OCI-LY1 (cell line): ENCODE measurements at regions not wholly inside any gene's neighbourhood (a gene's known extent, or its start where the extent isn't known, plus 50 kb on each side); places are given as distances from the start of the nearest gene placed in this dataset.

Experiments used
- H2AFZ ChIP-seq: fragments of 200-600 bp; sonication (generic), shearing (Covaris generic); 2 replicates; pipeline ENCODE4 v1.6.0; 2014; ENCODE audit warnings: antibody characterized with exemption, mild to moderate bottlenecking, low read length
- H3F3A ChIP-seq: fragments of 200-600 bp; sonication (generic), shearing (Covaris generic); 2 replicates; pipeline ENCODE4 v1.6.0; 2014; ENCODE audit warnings: mild to moderate bottlenecking, antibody characterized with exemption, low read length, moderate library complexity; ENCODE audit not compliant: insufficient read depth
- H3K27ac ChIP-seq: fragments of 200-600 bp; sonication (generic); 2 replicates; pipeline ENCODE4 v1.5.1; 2014; ENCODE audit warnings: low read length, mixed run types, mild to moderate bottlenecking, low read depth; ENCODE audit not compliant: poor library complexity, severe bottlenecking
- H3K27me3 ChIP-seq: fragments of 200-600 bp; sonication (generic); 2 replicates; pipeline ENCODE4 v1.6.0; 2014; ENCODE audit warnings: antibody characterized with exemption, mild to moderate bottlenecking, low read length, moderate library complexity; ENCODE audit not compliant: insufficient read depth
- H3K36me3 ChIP-seq: fragments of 200-600 bp; sonication (generic); 2 replicates; pipeline ENCODE4 v1.6.1; 2014; ENCODE audit warnings: mild to moderate bottlenecking, antibody characterized with exemption, low read length, moderate library complexity, mixed read lengths; ENCODE audit not compliant: insufficient read depth
- H3K4me1 ChIP-seq: fragments of 200-600 bp; sonication (generic); 2 replicates; pipeline ENCODE4 v1.5.1; 2014; ENCODE audit warnings: mild to moderate bottlenecking, low read length, moderate library complexity; ENCODE audit not compliant: insufficient read depth, severe bottlenecking
- H3K4me2 ChIP-seq: fragments of 200-600 bp; sonication (generic), shearing (Covaris generic); 2 replicates; pipeline ENCODE4 v1.6.1; 2014; ENCODE audit warnings: low read length
- H3K4me3 ChIP-seq: fragments of 200-600 bp; sonication (generic); 2 replicates; pipeline ENCODE4 v1.5.1; 2014; ENCODE audit warnings: low read length, low read depth, mild to moderate bottlenecking, mixed read lengths; ENCODE audit not compliant: poor library complexity, severe bottlenecking
- H3K79me2 ChIP-seq: fragments of 200-600 bp; shearing (Covaris generic); 2 replicates; pipeline ENCODE4 v1.6.1; 2016; ENCODE audit warnings: mixed run types, low read length, mixed read lengths; ENCODE audit not compliant: insufficient read depth
- H3K9ac ChIP-seq: fragments of 200-600 bp; sonication (generic), shearing (Covaris generic); 2 replicates; pipeline ENCODE4 v1.6.1; 2014; ENCODE audit warnings: mild to moderate bottlenecking, low read length, mixed read lengths
- H3K9me2 ChIP-seq: fragments of 200-600 bp; sonication (generic), shearing (Covaris generic); 2 replicates; pipeline ENCODE4 v1.6.1; 2014; ENCODE audit warnings: low read depth, mild to moderate bottlenecking, low read length, mixed read lengths
- H3K9me3 ChIP-seq: fragments of 200-600 bp; shearing (Covaris generic); 2 replicates; pipeline ENCODE4 v1.6.1; 2014; ENCODE audit warnings: low read length, mixed read lengths
- H4K20me1 ChIP-seq: fragments of 200-600 bp; sonication (generic), shearing (Covaris generic); 2 replicates; pipeline ENCODE4 v1.6.0; 2016; ENCODE audit warnings: mild to moderate bottlenecking, low read length; ENCODE audit not compliant: insufficient read depth
- CTCF ChIP-seq: fragments of 200-600 bp; sonication (generic), shearing (Covaris generic); IDR thresholded peaks from 2 replicates; pipeline ENCODE4 v1.5.1; 2017; ENCODE audit warnings: mild to moderate bottlenecking, antibody characterized with exemption, low read length, moderate library complexity, mixed read lengths
- EZH2 ChIP-seq: fragments of 200-600 bp; sonication (generic), shearing (Covaris generic); IDR thresholded peaks from 2 replicates; pipeline ENCODE4 v1.8.0; 2017; ENCODE audit warnings: borderline replicate concordance, mixed run types, mild to moderate bottlenecking, antibody characterized with exemption, low read length, moderate library complexity, mixed read lengths

GRCh38 chr13:31611214-31611613, 128.1 kb upstream of the RXFP2 start:
- Histone ChIP-seq H3F3A (no peaks in the 10 kb centered on the region), H3K9me3 (no peaks in the 10 kb centered on the region), H3K79me2 (no peaks in the 10 kb centered on the region), H3K27ac (no peak overlapping the region), H3K27me3 (no peaks in the 10 kb centered on the region), H3K4me1 (no peaks in the 10 kb centered on the region), H3K36me3 (no peaks in the 10 kb centered on the region), H2AFZ (no peak overlapping the region), H3K4me3 (no peak overlapping the region), H3K4me2 (no peak overlapping the region), H4K20me1 (no peaks in the 10 kb centered on the region), H3K9me2 (no peaks in the 10 kb centered on the region), H3K9ac (no peak overlapping the region)
- TF ChIP-seq CTCF (no peak), EZH2 (no peak)

GRCh38 chr13:31614073-31614472, 125.3 kb upstream of the RXFP2 start:
- Histone ChIP-seq H2AFZ (no peak overlapping the region), H3K27ac (no peak overlapping the region), H3K4me2 (no peak overlapping the region), H3K36me3 (no peaks in the 10 kb centered on the region), H3K4me1 (no peaks in the 10 kb centered on the region), H3F3A (no peaks in the 10 kb centered on the region), H3K9ac (no peak overlapping the region), H3K9me3 (no peaks in the 10 kb centered on the region), H3K27me3 (no peaks in the 10 kb centered on the region), H4K20me1 (no peaks in the 10 kb centered on the region), H3K79me2 (no peaks in the 10 kb centered on the region), H3K4me3 (no peak overlapping the region), H3K9me2 (no peaks in the 10 kb centered on the region)
- TF ChIP-seq EZH2 (no peak), CTCF (no peak)

DNA sequence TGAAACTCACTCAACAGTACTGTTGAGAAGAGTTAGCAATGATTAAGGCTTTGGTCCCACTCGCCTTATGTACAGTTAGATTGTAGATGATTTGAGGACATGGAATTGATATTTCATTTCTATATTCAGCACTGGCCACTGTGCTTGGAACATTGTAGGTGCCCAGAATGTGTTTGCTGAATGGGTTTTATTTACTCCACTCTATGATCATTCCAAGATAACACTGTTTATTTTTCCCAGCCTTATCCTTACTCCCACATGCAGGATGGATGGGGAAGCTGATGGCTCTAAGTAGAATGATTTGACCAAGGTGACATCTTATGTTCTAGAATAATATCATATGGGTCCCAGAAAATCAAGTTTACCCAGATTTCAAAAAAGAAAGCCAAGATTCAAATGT, 124.6 kb upstream of the RXFP2 start:
- no peak for TF ChIP-seq CTCF
- no peak for TF ChIP-seq EZH2
- no peak overlapping the region for H3K4me3 ChIP-seq
- no peak overlapping the region for H3K9ac ChIP-seq
- no peaks in the 10 kb centered on the region for H4K20me1 ChIP-seq
- no peaks in the 10 kb centered on the region for H3K36me3 ChIP-seq
- no peaks in the 10 kb centered on the region for H3K4me1 ChIP-seq
- no peak overlapping the region for H2AFZ ChIP-seq
- H3F3A ChIP-seq: no peaks in the 10 kb centered on the region
- no peak overlapping the region for H3K27ac ChIP-seq
- H3K9me3 ChIP-seq: no peaks in the 10 kb centered on the region
- no peaks in the 10 kb centered on the region for H3K9me2 ChIP-seq
- no peak overlapping the region for H3K4me2 ChIP-seq
- no peaks in the 10 kb centered on the region for H3K27me3 ChIP-seq
- no peaks in the 10 kb centered on the region for H3K79me2 ChIP-seq
